HG03439 (cell line): ENCODE measurements at regions not wholly inside any gene's neighbourhood (a gene's known extent, or its start where the extent isn't known, plus 50 kb on each side); places are given as distances from the start of the nearest gene placed in this dataset.

Experiments
- ATAC-seq: cut with Tn5 transposase; IDR thresholded peaks from one replicate; pipeline ENCODE4 v1.9.1; 2021; ENCODE audit warnings: mild to moderate bottlenecking, moderate library complexity; ENCODE audit not compliant: unreplicated experiment

DNA sequence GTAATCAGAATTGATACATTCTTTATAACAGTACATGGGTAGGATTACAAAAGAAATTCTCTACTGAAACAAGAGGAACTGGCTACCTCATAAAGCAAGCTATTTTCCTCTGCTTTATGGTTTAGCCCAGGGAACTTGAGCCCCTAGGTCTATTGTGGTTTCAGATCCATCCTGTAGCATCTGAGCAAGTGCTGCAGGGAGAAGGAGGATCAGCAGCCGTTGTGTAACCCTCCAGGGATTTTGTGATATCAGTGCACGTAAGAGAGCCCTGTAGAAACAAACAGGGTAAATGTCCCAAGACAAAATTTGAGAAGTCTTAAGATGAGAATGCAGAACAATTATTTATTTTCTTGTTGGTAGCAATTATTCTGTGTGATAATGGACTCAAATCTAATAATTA is 165.2 kb upstream of the DEFB112 start:
- ATAC-seq: no peak

DNA sequence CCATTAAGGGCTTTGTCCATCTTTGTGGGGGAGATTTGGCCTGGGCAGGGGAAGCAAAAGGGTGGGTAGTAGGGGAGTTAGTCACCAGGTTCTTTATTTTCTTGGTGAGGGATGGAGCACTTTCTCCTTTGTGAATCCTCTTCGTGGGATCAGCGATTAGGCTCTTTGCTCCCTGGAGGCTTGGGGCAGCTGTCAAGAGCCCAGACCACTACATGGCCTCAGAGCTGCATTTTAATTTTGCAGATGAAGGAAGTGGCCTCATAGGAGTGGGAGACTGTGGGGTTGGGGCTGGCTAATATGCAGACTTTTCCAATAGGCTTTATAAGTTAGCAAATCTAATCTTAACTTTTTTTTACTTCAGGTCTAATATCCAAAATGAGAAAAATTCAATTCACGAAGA is 168.1 kb upstream of the DEFB112 start:
- no peak for ATAC-seq

DNA sequence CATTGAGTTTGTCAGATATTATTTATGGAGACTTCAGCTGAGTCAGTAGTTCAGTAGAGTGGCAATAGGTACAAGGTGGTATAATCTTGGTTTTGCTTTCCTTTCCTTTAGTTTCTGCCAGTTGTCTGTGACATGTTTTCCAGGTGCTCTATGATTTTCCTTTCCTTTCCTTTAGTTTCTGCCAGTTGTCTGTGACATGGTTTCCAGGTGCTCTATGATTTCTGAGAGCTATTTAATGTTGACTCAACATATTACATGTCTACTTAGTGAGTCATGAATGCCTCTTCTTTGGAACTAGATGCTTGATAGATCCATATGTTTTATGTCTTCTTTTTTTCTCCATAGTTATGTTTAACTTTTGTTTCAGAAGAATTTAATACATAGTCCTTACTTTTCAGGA is 186.4 kb upstream of the DEFB112 start:
- no peak for ATAC-seq

DNA sequence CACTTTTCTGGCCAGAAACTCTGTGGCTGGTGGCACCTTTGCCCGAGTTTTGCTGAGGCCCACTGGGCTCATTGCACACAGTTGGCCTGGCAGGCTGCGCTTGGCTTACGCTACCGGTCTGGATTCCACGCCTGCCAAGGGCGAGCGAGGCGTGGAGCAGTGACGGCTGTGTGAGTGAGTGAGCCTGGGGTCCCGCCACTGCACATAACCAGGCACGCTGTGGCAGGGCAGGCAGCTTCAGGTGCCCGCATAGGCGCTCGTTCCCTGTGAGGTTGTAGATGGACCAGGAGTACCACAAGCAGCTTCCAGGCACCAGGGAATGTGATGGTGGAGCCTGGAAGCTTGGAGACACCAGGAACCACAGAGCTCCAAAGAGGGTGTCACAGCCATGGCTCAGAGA is 190.1 kb upstream of the DEFB112 start:
- ATAC-seq: no peak

DNA sequence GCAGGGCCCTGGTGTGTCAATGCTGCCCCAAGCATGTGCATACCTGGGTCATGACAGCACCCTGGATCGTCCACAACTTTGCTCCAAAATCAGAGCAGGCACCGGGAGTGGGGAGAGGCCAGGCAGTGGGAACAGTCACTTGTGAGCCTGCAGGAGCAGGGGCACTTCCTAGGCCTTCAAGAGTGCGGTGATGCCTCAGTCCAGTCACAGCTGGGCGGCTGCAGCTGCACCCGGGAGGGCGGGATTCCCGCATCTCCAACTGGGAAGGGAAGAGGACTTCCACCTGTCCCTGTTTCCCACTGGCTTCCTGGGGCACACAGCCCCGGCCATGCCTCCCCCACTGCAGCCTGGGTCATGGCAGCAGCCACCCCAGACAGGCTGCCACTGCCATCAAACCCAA is 191.3 kb upstream of the DEFB112 start:
- no peak for ATAC-seq

DNA sequence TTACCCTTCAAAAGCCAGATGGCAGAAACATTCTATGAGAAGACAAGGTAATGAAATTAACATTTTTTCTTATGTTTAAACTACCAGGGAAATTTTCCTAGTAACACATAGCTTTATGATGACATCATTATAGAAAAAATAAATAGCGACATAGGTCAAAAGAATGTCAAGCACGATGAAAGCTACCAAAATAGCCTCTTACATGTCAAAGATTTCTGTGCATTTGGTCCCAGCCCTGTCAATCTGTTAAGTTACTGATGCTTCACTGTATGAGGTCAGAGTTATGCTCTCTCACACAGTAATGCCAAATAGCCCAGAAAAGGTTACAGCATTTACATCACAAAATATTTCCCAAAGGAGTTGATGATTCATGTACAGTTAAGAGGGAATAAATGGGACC is 199.8 kb upstream of the DEFB112 start:
- ATAC-seq: no peak

DNA sequence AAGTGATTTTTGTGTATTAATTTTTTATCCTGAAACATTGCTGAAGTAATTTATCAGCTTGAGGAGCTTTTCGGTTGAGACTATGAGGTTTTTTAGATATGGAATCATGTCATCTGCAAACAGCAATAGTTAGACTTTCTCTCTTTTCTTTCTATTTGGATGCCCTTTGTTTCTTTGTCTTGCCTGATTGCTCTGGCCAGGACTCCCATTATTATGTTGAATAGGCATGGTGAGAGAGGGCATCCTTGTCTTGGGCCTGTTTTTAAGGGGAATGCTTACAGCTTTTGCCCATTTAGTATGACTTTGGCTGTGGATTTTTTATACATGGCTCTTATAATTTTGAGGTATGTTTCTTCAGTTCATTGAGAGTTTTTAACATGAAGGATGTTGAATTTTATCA is 207.6 kb upstream of the DEFB112 start:
- no peak for ATAC-seq

DNA sequence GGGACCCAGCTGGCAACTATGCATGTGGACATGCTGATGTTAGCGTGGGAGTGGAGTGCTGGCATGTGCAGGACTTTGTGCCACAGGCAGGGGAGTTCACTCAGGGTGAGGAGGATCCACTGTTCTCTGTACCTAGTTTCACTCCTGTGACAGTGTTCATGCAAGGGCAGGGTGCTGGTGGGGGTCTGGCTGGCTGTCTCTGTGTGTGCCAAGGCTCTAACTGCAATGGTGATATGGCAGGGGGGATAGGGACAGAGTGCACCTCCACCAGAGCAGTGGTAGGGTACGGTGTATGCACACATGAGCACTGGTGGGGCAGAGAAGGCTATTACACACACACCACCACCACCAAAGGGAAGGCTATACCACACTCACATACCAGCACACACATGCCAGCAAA is 210.2 kb upstream of the DEFB112 start:
- ATAC-seq: no peak

DNA sequence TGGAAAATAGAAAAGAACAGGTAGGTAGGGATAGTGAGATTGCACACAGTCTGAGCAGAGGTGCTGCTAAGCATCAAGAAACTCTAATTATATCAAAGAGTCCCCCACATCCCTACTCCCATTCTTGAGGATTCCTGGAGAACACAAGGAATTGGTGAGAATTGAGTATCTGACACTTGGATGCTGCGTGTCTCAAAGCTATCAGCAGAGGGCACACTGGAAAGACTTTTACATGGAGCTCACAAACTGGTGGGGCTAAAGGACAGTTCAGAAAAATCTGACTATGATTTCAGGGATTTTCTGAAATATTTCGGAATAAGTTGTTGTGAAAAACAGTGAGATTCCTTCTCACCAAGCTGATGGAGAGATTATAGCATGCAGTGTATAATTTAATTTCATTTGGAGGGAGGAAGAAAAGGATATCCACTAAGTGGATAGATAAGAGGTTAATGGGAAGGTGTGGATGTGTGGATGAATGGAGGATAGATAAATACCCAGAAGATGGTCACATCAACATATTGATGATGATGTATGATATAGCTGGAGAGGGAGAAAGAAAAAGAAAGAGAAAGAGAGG is 215.4 kb upstream of the DEFB112 start:
- no peak for ATAC-seq

DNA sequence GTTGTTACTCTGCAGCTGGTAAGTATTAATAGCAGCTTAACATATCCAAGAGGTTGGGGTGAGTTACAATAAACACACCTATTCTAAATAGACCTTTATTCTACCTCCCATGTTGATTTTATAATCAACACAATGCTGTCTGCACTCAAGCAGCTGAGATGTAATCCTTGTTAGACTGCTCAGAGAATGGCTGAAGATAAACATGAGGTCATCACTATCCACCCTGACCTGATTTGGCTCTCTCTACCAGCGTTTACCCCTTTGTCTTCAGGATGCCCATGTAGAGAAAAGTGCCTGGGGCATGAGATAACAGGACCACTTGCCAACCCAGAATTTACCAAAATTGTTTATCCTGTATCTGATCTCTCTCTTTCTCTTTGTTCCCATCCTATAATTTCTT is 220.7 kb upstream of the DEFB112 start:
- ATAC-seq: no peak

DNA sequence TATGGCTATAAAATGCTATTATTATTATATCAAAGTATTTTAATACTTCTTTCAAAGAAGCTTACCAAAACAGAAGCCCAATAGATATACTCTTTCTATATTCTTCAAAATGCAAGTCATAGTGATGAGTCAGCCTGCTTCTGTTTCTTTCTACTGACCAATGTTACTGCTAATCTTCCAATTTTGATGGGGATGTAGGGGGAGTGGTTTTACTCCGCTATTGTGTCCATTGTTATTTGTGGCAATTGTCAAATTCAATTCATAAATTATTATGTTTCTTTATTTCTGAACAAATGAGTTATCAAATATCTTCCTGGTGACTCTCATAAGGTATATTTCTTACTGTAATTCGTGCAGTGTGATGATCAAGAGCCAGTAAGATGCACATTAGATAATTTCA is 221.5 kb upstream of the DEFB112 start:
- ATAC-seq: no peak

DNA sequence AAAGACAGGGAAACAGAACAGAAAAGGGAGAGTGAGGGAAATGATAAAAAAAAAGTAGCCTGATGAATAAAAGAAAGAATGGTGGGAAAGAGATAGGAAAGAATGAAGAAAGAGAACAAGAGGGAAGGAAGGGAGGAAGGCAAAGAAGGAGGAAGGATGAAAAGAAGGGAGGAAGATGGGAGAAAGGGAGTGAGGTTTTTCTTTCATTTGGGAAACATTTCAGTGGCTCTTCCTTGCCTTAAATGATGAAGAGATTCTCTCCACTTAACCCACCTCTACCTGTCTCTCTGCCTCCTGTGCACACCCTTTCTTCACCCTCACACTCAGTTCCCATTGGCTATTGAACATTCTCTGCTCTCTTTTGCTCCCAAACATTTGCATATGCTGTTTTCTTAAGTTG is 222.1 kb upstream of the DEFB112 start:
- ATAC-seq: no peak

DNA sequence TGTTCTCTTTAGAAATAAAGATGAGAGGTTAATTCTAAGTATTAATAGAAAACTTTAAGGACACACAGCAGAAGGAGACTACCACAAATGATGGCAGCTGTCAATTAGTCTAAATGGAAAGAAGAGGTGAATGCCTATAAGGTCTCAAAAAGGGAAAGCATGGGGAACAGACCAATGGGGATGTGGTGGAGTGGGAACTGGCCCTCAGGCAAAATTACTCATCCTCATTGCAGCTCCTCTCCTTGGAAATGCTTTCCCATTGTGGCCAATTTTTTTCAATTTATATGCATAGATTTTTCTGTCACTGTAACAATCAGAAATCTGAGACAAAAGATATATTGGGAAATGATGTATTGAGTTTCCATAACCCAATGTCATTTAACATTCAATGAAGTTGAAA is 222.9 kb upstream of the DEFB112 start:
- no peak for ATAC-seq

DNA sequence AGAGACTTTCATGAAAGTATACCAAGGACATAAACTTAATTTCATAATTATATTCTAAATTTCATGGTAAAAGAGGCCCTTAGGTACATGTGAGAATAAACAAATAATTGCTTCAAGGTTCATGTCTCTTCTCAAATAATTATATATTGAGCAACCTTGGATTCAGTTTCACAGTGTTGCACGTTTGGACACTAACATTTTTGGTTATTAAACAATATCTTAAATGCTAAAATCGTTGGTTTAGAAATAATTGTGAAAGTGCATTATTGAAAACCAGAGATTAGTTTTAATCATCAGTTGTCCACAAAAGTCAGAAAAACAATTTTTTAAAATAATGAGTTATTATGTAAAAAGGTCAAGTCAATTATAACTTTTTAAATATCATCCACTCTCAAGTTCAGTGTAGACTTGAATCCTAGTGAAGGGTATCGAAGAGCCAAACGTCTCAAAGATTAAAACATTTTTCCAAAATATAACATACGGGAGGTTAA is 227.1 kb upstream of the DEFB112 start:
- no peak for ATAC-seq

DNA sequence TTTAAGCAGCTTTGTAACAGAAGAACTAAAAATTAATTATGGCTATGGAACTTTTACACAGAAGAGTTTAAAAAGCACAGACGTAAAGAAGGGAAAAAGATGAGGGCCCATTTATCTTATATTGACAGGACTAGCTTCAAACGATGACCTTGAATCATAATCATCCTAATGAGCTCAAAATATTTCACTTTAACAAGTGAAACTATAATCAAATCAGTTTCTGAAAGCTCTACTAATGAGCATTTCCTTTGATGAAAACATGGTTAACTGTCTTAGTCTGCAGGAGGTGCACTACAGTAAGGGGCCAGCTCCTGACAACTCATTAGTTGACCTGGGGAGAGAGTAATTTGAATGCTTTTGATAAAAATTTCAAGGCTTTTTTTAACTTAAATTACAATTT is 228.0 kb upstream of the DEFB112 start:
- no peak for ATAC-seq

DNA sequence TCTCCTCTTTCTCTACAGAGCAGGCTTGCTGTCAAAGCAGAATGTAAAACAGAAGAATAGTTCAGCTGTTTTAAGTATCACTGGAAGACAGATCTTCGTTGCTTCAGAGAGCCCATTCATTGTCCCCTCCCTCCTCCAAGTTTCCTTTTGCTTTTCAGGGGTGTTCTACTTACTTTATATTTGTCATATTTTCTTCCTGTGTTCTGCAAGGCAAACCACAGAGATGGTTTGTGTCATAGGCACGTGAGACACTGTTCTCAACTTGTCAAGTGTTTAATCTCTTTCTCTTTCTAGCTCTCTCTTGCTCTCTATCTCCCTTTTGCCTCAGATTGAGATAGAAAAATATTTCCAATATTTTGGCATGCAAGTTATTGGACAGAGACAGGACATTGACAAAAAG is 228.9 kb upstream of the DEFB112 start:
- ATAC-seq: no peak

DNA sequence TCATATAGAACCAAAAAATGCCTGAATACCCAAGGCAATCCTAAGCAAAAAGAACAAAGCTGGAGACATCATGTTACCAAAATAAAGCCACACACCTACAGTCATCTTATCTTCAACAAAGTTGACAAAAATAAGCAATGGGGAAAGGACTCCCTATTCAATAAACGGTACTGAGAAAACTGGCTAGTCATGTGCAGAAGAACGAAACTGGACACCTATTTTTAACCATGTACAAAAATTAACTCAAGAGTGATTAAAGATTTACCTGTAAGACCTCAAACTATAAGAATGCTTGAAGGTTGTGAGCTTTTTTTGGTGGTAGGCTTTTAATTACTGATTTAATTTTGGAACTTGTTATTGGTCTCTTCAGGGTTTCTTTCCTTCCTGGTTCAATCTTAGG is 236.0 kb upstream of the DEFB112 start:
- ATAC-seq: no peak

DNA sequence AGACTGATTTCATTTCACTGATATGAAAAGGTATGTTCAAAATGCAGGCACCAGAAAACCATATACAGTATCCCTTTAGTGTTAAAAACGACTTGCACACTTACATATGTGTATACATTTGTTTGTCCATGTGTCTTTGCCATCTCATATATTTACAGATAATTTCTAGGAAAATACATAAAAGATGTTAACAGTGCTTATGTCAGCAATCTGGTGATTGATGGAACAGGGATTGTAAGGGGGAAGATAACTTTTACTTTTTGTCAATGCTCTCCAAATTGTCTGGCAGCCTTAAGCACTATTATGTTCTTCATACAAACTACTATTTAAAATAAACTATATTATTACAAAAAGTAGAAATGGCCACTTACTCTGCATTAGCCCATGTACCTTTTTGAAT is 238.5 kb upstream of the DEFB112 start:
- no peak for ATAC-seq

DNA sequence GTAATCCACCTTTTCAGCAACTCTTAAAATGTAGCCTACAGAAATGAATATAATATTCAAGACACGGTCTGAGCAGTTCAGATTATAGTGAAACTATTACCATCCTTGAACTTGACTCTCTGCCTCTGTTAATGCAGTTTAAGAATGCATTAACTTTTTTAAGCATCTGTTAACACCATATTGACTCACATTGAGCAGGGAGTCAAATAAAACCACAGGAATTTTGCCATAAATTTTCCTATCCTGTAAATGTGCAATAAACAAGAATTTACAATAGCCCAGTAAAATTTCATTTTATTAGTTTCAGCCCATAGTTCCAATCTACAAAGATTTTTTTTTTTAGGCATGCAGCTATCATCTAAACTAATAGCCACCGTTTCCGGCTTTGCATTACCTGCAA is 239.2 kb upstream of the DEFB112 start:
- ATAC-seq: no peak

DNA sequence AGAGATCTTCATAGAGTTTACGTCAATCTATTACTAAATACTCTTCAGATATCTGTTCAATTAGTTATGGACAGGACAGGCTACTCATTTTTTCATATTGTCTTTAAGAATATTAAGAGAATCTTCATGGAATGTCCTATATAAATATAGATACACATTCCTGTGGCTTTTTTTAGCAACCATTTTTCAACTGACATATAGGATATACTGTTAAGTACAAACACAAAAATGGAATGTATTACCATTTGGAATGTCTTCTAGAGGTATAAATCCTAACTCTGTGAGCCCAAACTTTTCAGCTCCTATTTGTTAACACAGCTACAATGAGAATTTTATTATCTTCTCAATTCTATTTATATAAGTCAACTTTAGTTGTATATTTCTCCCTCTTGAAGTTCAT is 239.6 kb upstream of the DEFB112 start:
- no peak for ATAC-seq

DNA sequence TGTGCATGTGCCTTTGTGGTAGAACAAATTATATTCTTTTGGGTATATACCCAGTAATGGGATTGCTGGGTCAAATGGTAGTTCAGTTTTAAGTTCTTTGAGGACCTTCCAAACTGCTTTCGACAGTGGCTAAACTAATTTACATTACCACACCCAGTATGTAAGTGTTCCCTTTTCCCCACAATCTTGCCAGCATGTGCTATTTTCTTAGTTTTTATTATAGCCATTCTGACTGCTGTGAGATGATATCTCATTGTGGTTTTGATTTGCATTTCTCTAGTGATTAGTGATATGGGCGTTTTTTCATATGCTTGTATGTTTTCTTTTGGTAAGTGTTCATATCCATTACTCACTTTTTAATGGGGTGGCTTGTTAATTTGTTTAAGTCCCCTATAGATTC is 251.6 kb upstream of the DEFB112 start:
- no peak for ATAC-seq

DNA sequence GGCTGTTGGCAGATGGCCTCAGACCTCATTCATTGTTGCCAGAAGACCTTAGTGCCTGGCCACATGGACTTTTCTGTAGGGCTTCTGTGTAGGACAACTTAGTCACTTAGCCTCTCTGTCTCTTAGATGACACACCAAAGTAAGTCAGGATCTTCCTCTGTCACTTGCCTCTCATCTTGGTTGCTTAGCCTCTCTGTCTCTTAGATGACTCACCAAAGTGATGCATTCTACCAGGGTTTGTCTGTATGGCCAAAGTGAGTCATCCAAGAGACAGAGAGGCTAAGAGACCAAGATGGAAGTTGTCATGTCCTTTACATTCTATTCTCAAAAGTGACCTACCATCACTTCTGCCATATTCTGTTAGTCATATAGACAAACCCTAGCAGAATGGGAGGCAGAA is 255.9 kb upstream of the DEFB112 start:
- no peak for ATAC-seq

DNA sequence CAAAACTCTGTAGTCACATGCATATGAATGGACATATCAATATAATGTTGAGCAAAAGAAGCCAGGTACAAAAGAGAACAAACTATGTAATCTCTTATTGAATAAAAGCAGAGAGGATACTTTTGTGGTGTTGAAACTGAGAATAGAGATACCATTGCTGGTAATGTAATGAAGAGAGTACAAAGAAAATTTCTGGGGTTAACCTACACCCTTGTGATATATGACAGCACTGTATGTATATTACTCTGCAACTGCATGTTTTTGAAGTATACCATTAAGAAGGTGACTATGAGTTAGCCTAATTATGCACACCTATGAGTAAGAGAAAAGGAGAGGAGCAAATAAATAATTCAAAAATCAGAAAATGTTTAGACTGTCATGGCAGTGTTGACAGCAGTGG is 268.8 kb upstream of the DEFB112 start:
- ATAC-seq: no peak

DNA sequence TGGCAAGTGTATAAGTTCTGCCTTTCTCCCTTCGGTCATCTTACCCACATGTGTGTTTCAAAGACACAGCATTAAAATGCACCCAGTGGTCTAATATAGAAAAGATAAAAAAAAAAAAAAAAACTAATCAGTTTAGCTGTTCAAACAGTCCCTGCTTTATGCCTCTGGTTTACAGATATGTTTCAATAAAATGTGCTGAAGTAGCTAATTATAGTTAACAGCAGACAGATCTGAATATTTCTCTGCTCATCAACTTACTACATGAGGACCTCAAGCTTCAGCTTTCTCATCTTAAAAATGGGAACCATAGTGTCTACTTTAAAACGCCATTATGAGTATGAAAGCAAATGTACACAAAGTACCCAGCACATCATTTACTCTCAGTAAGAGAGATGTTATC is 280.6 kb upstream of the DEFB112 start:
- ATAC-seq: no peak
